MCF 10A (cell line): ENCODE measurements at regions not wholly inside any gene's neighbourhood (a gene's known extent, or its start where the extent isn't known, plus 50 kb on each side); places are given as distances from the start of the nearest gene placed in this dataset.

Experiments used
- BruUV-seq: library from RNA; stranded (reverse); fragments of 400-500 nt; replicated peaks from 2 replicates; lab custom pipeline; 2021; lab: Mats Ljungman, UMichigan
- CTCF ChIA-PET: fragments of 300-600 bp; sonication (Branson Sonifier 250); formaldehyde crosslinking; extraction: SDS; loops from one replicate; lab custom pipeline; 2021; ENCODE audit warnings: antibody characterized with exemption, inconsistent platforms; lab: Yijun Ruan, JAX
- POLR2A ChIA-PET: fragments of 300-600, 350-650 bp; sonication (Branson Sonifier 250); formaldehyde crosslinking; extraction: SDS; loops from one replicate; lab custom pipeline; 2020; ENCODE audit warnings: antibody characterized with exemption, inconsistent platforms; lab: Yijun Ruan, JAX
- DNase-seq: peaks from one replicate; pipeline ENCODE4 v3.0.0-alpha.2; 2018; ENCODE audit not compliant: unreplicated experiment
- H3K27ac Mint-ChIP-seq: one replicate; pipeline ENCODE4 v1.8.0; 2022; ENCODE audit warnings: mild to moderate bottlenecking, low read depth, mixed read lengths; ENCODE audit not compliant: unreplicated experiment
- H3K27me3 Mint-ChIP-seq: one replicate; pipeline ENCODE4 v1.8.0; 2022; ENCODE audit warnings: mixed read lengths; ENCODE audit not compliant: insufficient read depth, unreplicated experiment
- H3K36me3 Mint-ChIP-seq: one replicate; pipeline ENCODE4 v1.8.0; 2022; ENCODE audit warnings: mild to moderate bottlenecking, moderate library complexity, mixed read lengths; ENCODE audit not compliant: insufficient read depth, unreplicated experiment
- H3K4me1 Mint-ChIP-seq: one replicate; pipeline ENCODE4 v1.8.0; 2022; ENCODE audit warnings: mixed read lengths; ENCODE audit not compliant: insufficient read depth, unreplicated experiment
- H3K4me3 Mint-ChIP-seq: one replicate; pipeline ENCODE4 v1.8.0; 2022; ENCODE audit warnings: mild to moderate bottlenecking, moderate library complexity, mixed read lengths; ENCODE audit not compliant: unreplicated experiment
- H3K9me3 Mint-ChIP-seq: one replicate; pipeline ENCODE4 v1.8.0; 2022; ENCODE audit warnings: mixed read lengths; ENCODE audit not compliant: unreplicated experiment
- CTCF ChIP-seq: fragments of 200-600 bp; IDR thresholded peaks from one replicate; pipeline ENCODE4 v1.8.0; 2022; ENCODE audit warnings: antibody characterized with exemption, mild to moderate bottlenecking; ENCODE audit not compliant: unreplicated experiment
- intact Hi-C: fragments of 100-400 bp; cut with micrococcal nuclease; formaldehyde crosslinking; loops from 2 replicates; pipeline ENCODE4 v1.14.1; 2022

GRCh38 chr4:124593494-124593893 lies 119.0 kb downstream of the ANKRD50 start:
- H3K27me3 Mint-ChIP-seq = no peaks in the 10 kb centered on the region
- DNase-seq = no peak
- no peak overlapping the region for H3K4me3 Mint-ChIP-seq
- BruUV-seq = no TSS peak
- peaks cover 2% of the 10 kb centered on the region for H3K9me3 Mint-ChIP-seq
- intact Hi-C loops = no loop called here
- TF ChIP-seq CTCF = no peak
- no peaks in the 10 kb centered on the region for H3K4me1 Mint-ChIP-seq
- POLR2A ChIA-PET = no interaction called here
- H3K36me3 Mint-ChIP-seq = no peaks in the 10 kb centered on the region
- CTCF ChIA-PET = no interaction called here
- H3K27ac Mint-ChIP-seq = no peak overlapping the region

- Mint-ChIP-seq H3K4me1 (no peaks in the 10 kb centered on the region), H3K27ac (no peak overlapping the region), H3K4me3 (no peak overlapping the region), H3K27me3 (no peaks in the 10 kb centered on the region), H3K36me3 (no peaks in the 10 kb centered on the region), H3K9me3 (no peaks in the 10 kb centered on the region)
- intact Hi-C loops = no loop called here
- POLR2A ChIA-PET = no interaction called here
- TF ChIP-seq CTCF = no peak
- CTCF ChIA-PET = no interaction called here
- DNase-seq = no peak
- no TSS peak for BruUV-seq
Observed at GRCh38 chr4:124594945-124595344, 117.6 kb downstream of the ANKRD50 start.

GRCh38 chr4:124596816-124597215 lies 115.7 kb downstream of the ANKRD50 start:
- CTCF ChIA-PET = interaction anchor here (0.5 to 0.6 kb wide), 2 partner anchors 46 to 1238 kb away, joined by 3 to 4 read pairs; no protein-coding TSS in a partner anchor
- intact Hi-C loops = no loop called here
- no TSS peak for BruUV-seq
- Mint-ChIP-seq H3K9me3 (no peaks in the 10 kb centered on the region), H3K27ac (no peak overlapping the region), H3K4me3 (no peak overlapping the region), H3K36me3 (no peaks in the 10 kb centered on the region), H3K4me1 (no peaks in the 10 kb centered on the region), H3K27me3 (no peaks in the 10 kb centered on the region)
- no peak for DNase-seq
- POLR2A ChIA-PET = interaction anchor here (1.1 kb wide), 1 partner anchor 115 kb away, joined by 3 read pairs; no protein-coding TSS in a partner anchor
- no peak for TF ChIP-seq CTCF

GRCh38 chr4:124610211-124610610 lies 102.3 kb downstream of the ANKRD50 start:
- ChIA-PET POLR2A (no interaction called here), CTCF (no interaction called here)
- no peaks in the 10 kb centered on the region for H3K9me3 Mint-ChIP-seq
- H3K27me3 Mint-ChIP-seq = no peaks in the 10 kb centered on the region
- peaks cover 11% of the 10 kb centered on the region for H3K4me1 Mint-ChIP-seq
- peak overlapping the region; percentile 24 for H3K27ac Mint-ChIP-seq
- peaks cover 5% of the 10 kb centered on the region for H3K36me3 Mint-ChIP-seq
- intact Hi-C loops = no loop called here
- H3K4me3 Mint-ChIP-seq = no peak overlapping the region
- no peak for DNase-seq
- no TSS peak for BruUV-seq
- no peak for TF ChIP-seq CTCF
